IMR-90 (cell line): ENCODE measurements at regions not wholly inside any gene's neighbourhood (a gene's known extent, or its start where the extent isn't known, plus 50 kb on each side); places are given as distances from the start of the nearest gene placed in this dataset.
"Not testable (repeated sequence)": the region's sequence is repeated elsewhere in the genome, so short reads cannot be mapped to it uniquely, and the experiment has no call there.

ENCODE experiments used
- CTCF ChIP-seq: conservative IDR thresholded peaks from 2 replicates; pipeline ENCODE4 v1.5.1; 2012; ENCODE audit warnings: mild to moderate bottlenecking, low read depth, low read length, improper control_type of control experiment
- MAFK ChIP-seq: IDR thresholded peaks from 2 replicates; pipeline ENCODE4 v1.6.1; 2012; ENCODE audit warnings: low read depth, low read length, improper control_type of control experiment
- MAZ ChIP-seq: IDR thresholded peaks from 2 replicates; pipeline ENCODE4 v1.6.1; 2012; ENCODE audit warnings: low read depth, mild to moderate bottlenecking, low read length, improper control_type of control experiment, moderate library complexity, borderline replicate concordance
- POLR2A ChIP-seq: IDR thresholded peaks from 2 replicates; pipeline ENCODE4 v1.6.1; 2012; ENCODE audit warnings: mild to moderate bottlenecking, low read depth, low read length
- RCOR1 ChIP-seq: IDR thresholded peaks from 2 replicates; pipeline ENCODE4 v1.6.1; 2012; ENCODE audit warnings: mild to moderate bottlenecking, low read length, improper control_type of control experiment; ENCODE audit not compliant: insufficient replicate concordance
- TF ChIP-seq, protein P1 (sequence below): fragments of 150-350 bp; IDR thresholded peaks from 2 replicates; pipeline ENCODE4 v1.6.1; 2017; ENCODE audit warnings: mild to moderate bottlenecking, antibody characterized with exemption, low read length, low read depth

DNA sequence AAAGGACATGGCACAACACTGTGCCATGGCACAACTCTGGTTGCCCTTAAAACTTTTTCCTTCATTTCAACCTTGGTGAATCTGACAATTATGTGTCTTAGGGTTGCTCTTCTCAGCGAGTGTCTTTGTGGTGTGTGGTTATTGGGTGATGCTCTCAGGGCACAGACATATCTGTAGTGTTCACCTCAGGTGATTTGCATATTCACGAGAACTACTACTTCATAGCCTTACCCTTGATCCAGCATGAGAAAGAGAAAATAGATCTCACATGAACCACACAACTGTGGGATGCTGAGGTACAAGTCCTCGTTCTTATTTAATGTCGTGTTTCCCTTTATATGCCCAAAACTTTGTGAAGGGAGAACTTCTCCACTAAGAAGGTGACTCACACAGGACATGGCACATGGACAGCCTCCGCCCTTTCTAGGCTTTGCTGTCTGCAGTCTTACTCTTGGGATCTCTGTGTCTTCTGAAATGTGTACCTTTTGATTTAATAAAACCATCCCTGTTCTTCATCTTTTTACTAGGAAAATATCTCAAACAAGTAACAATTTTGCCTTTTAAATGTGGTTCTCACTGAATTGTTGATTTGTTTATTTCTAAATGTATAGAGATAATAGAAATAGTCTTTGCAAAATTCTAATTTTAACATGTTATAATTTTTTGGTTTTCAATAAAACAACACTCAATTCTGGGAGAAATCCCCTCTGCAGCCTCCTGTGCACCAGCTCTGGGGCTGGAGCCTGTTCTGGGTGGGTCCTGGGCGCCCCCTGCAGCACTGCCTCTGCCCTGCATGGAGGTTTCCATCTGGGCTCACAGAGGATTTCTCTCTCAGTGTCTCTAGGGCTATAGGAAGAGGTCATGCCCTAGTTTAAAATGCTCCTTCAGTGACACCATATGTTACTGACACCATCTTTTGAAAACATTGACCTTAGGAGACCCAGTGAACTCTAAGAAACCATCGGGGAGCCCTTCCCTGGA, 651.2 kb downstream of the TMEM121 start:
- TF ChIP-seq CTCF, RCOR1, POLR2A, MAFK, MAZ: not testable (repeated sequence)
- TF ChIP-seq, protein P1, sequence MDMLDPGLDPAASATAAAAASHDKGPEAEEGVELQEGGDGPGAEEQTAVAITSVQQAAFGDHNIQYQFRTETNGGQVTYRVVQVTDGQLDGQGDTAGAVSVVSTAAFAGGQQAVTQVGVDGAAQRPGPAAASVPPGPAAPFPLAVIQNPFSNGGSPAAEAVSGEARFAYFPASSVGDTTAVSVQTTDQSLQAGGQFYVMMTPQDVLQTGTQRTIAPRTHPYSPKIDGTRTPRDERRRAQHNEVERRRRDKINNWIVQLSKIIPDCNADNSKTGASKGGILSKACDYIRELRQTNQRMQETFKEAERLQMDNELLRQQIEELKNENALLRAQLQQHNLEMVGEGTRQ = not testable (repeated sequence)
